ENCODE measurements at regions not wholly inside any gene's neighbourhood (a gene's known extent, or its start where the extent isn't known, plus 50 kb on each side); places are given as distances from the start of the nearest gene placed in this dataset.

GRCh38 chr1:57512386-57512785 lies 88.5 kb upstream of the DAB1 start:
- H3K9me3 ChIP-seq (ENCODE audit: low read depth), result no peaks in the 10 kb centered on the region
- no peak overlapping the region for H3K4me3 ChIP-seq
- no peak overlapping the region for H2AFZ ChIP-seq
- DNase-seq (ENCODE audit: low spot score), result no peak
- H3K27me3 ChIP-seq, result peaks cover 8% of the 10 kb centered on the region
- no peak overlapping the region for H3K4me2 ChIP-seq
- H3K79me2 ChIP-seq, result no peaks in the 10 kb centered on the region
- H3K4me1 ChIP-seq (ENCODE audit: insufficient read depth), result no peaks in the 10 kb centered on the region
- H4K20me1 ChIP-seq (ENCODE audit: insufficient read depth, poor library complexity, severe bottlenecking), result no peaks in the 10 kb centered on the region
- no peak for TF ChIP-seq EZH2 (IDR thresholded peaks at IDR 0.05; ENCODE audit: borderline replicate concordance)
- TF ChIP-seq EZH2phosphoT487 (IDR thresholded peaks at IDR 0.05; ENCODE audit: low read depth, severe bottlenecking, unreplicated experiment), result no peak
- TF ChIP-seq CTCF (IDR thresholded peaks at IDR 0.05; ENCODE audit: poor library complexity), result no peak
- H3K36me3 ChIP-seq (replicated peaks; ENCODE audit: insufficient read depth, low read depth), result no peaks in the 10 kb centered on the region
- no peaks in the 10 kb centered on the region for H3K9me2 ChIP-seq (replicated peaks; ENCODE audit: insufficient read depth)
- 62% methylated on average over 1 of the region's 1 CpG for WGBS (ENCODE audit: low lambda C conversion rate, missing lambda C conversion rate)
- no peak overlapping the region for H3K27ac ChIP-seq

GRCh38 chr1:57506941-57507340 lies 83.1 kb upstream of the DAB1 start:
- no peak overlapping the region for H2AFZ ChIP-seq
- no peaks in the 10 kb centered on the region for H4K20me1 ChIP-seq (ENCODE audit: insufficient read depth, poor library complexity, severe bottlenecking)
- 88% methylated on average over 5 of the region's 5 CpGs for WGBS (ENCODE audit: low lambda C conversion rate, missing lambda C conversion rate)
- no peak overlapping the region for H3K27ac ChIP-seq
- no peaks in the 10 kb centered on the region for H3K9me3 ChIP-seq (ENCODE audit: low read depth)
- H3K4me2 ChIP-seq, result no peak overlapping the region
- no peaks in the 10 kb centered on the region for H3K9me2 ChIP-seq (replicated peaks; ENCODE audit: insufficient read depth)
- no peaks in the 10 kb centered on the region for H3K36me3 ChIP-seq (replicated peaks; ENCODE audit: insufficient read depth, low read depth)
- no peak for TF ChIP-seq CTCF (IDR thresholded peaks at IDR 0.05; ENCODE audit: poor library complexity)
- no peak for TF ChIP-seq EZH2 (IDR thresholded peaks at IDR 0.05; ENCODE audit: borderline replicate concordance)
- no peak for TF ChIP-seq EZH2phosphoT487 (IDR thresholded peaks at IDR 0.05; ENCODE audit: low read depth, severe bottlenecking, unreplicated experiment)
- H3K79me2 ChIP-seq, result no peaks in the 10 kb centered on the region
- H3K27me3 ChIP-seq, result peaks cover 5% of the 10 kb centered on the region
- H3K4me1 ChIP-seq (ENCODE audit: insufficient read depth), result no peaks in the 10 kb centered on the region
- DNase-seq (ENCODE audit: low spot score), result no peak
- no peak overlapping the region for H3K4me3 ChIP-seq

- TF ChIP-seq CTCF (IDR thresholded peaks at IDR 0.05; ENCODE audit: poor library complexity), result no peak
- no peak for TF ChIP-seq EZH2phosphoT487 (IDR thresholded peaks at IDR 0.05; ENCODE audit: low read depth, severe bottlenecking, unreplicated experiment)
- no peak for TF ChIP-seq EZH2 (IDR thresholded peaks at IDR 0.05; ENCODE audit: borderline replicate concordance)
- H3K27me3 ChIP-seq, result peaks cover 10% of the 10 kb centered on the region
- H3K36me3 ChIP-seq (replicated peaks; ENCODE audit: insufficient read depth, low read depth), result no peaks in the 10 kb centered on the region
- no peak overlapping the region for H2AFZ ChIP-seq
- H3K9me3 ChIP-seq (ENCODE audit: low read depth), result no peaks in the 10 kb centered on the region
- no peak overlapping the region for H3K4me2 ChIP-seq
- DNase-seq (ENCODE audit: low spot score), result no peak
- no peaks in the 10 kb centered on the region for H3K79me2 ChIP-seq
- H3K9me2 ChIP-seq (replicated peaks; ENCODE audit: insufficient read depth), result no peaks in the 10 kb centered on the region
- H3K4me3 ChIP-seq, result no peak overlapping the region
- WGBS (ENCODE audit: low lambda C conversion rate, missing lambda C conversion rate), result 100% methylated on average over 1 of the region's 1 CpG
- no peak overlapping the region for H3K27ac ChIP-seq
- no peaks in the 10 kb centered on the region for H4K20me1 ChIP-seq (ENCODE audit: insufficient read depth, poor library complexity, severe bottlenecking)
- H3K4me1 ChIP-seq (ENCODE audit: insufficient read depth), result no peaks in the 10 kb centered on the region
Measured at GRCh38 chr1:57503337-57503736, 79.5 kb upstream of the DAB1 start.
